CD14-positive monocyte (primary cell): ENCODE measurements at regions not wholly inside any gene's neighbourhood (a gene's known extent, or its start where the extent isn't known, plus 50 kb on each side); places are given as distances from the start of the nearest gene placed in this dataset.

ENCODE experiments used
- DNase-seq, 3 donors: peaks; one replicate each; pipeline ENCODE4 v3.0.0-alpha.2; 2011 to 2022
- H2AFZ ChIP-seq: 2 replicates; pipeline ENCODE4 v1.6.0; 2012; ENCODE audit warnings: mild to moderate bottlenecking, low read depth, low read length, inconsistent platforms; ENCODE audit not compliant: insufficient read depth, poor library complexity, severe bottlenecking
- H3K27ac ChIP-seq, 2 donors: 1 replicate in 1 of 2; 2 replicates in 1 of 2; pipeline ENCODE4 v1.5.1; 2012 to 2013; ENCODE audit warnings: low read length in 2 of 2, control low read depth in 1 of 2, inconsistent platforms in 1 of 2, low read depth in 1 of 2, mild to moderate bottlenecking in 1 of 2
- H3K27me3 ChIP-seq, 2 donors: one replicate each; pipeline versions ENCODE4 v1.6.0 to v1.6.1; 2011 to 2013; ENCODE audit warnings: low read length in 2 of 2; ENCODE audit not compliant: control insufficient read depth in 2 of 2, insufficient read depth in 2 of 2
- H3K36me3 ChIP-seq, 2 donors: replicated peaks in 1 of 2; 1 replicate in 1 of 2; 2 replicates in 1 of 2; pipeline versions ENCODE4 v1.5.1 to v1.6.1; 2012 to 2013; ENCODE audit warnings: low read length in 2 of 2, control low read depth in 1 of 2, inconsistent platforms in 1 of 2, mild to moderate bottlenecking in 1 of 2; ENCODE audit not compliant: insufficient read depth in 2 of 2, control insufficient read depth in 1 of 2
- H3K4me1 ChIP-seq, 2 donors: 1 replicate in 1 of 2; 2 replicates in 1 of 2; pipeline versions ENCODE4 v1.5.1 to v1.6.1; 2012 to 2013; ENCODE audit warnings: low read length in 2 of 2, control low read depth in 1 of 2, inconsistent platforms in 1 of 2, mild to moderate bottlenecking in 1 of 2, moderate library complexity in 1 of 2; ENCODE audit not compliant: insufficient read depth in 2 of 2, control insufficient read depth in 1 of 2
- H3K4me2 ChIP-seq: replicated peaks from 2 replicates; pipeline ENCODE3; 2012; ENCODE audit warnings: low read length, moderate library complexity, mild to moderate bottlenecking; ENCODE audit not compliant: poor library complexity, severe bottlenecking; ENCODE audit errors: extremely low read depth
- H3K4me3 ChIP-seq, 3 experiments: fragments of 200-600 bp in 1 of 3; sonication (generic) in 1 of 3; replicated peaks in 1 of 3; 1 replicate in 2 of 3; 2 replicates in 1 of 3; pipeline ENCODE4 v1.5.1; 2011 to 2013; ENCODE audit warnings: low read length in 3 of 3, mild to moderate bottlenecking in 3 of 3, control low read depth in 2 of 3, low read depth in 2 of 3, inconsistent platforms in 1 of 3, moderate library complexity in 1 of 3
- H3K79me2 ChIP-seq: 2 replicates; pipeline ENCODE4 v1.6.0; 2012; ENCODE audit warnings: mild to moderate bottlenecking, control low read depth, inconsistent platforms, low read length, moderate library complexity; ENCODE audit not compliant: insufficient read depth
- H3K9ac ChIP-seq: 2 replicates; pipeline ENCODE4 v1.6.0; 2017; ENCODE audit warnings: low read length, mild to moderate bottlenecking; ENCODE audit not compliant: insufficient read depth, poor library complexity, severe bottlenecking
- H3K9me3 ChIP-seq, 2 donors: replicated peaks in 1 of 2; 1 replicate in 1 of 2; 2 replicates in 1 of 2; pipeline versions ENCODE4 v1.5.1 to v1.6.1; 2012 to 2013; ENCODE audit warnings: low read length in 2 of 2, control low read depth in 1 of 2; ENCODE audit not compliant: control insufficient read depth in 1 of 2, insufficient read depth in 1 of 2
- H4K20me1 ChIP-seq: 2 replicates; pipeline ENCODE4 v1.6.0; 2012; ENCODE audit warnings: mild to moderate bottlenecking, low read length, control low read depth, moderate library complexity; ENCODE audit not compliant: insufficient read depth
- H3K27ac Mint-ChIP-seq, 7 donors: one replicate each; pipeline ENCODE4 v1.8.0; 2020; ENCODE audit warnings: mild to moderate bottlenecking in 7 of 7, mixed read lengths in 7 of 7, moderate library complexity in 6 of 7, inconsistent platforms in 2 of 7
- H3K27me3 Mint-ChIP-seq, 3 donors: one replicate each; pipeline ENCODE4 v1.8.0; 2021 to 2022; ENCODE audit warnings: low read depth in 3 of 3, mild to moderate bottlenecking in 3 of 3, mixed read lengths in 3 of 3, moderate library complexity in 3 of 3, inconsistent platforms in 1 of 3
- H3K36me3 Mint-ChIP-seq, 2 donors: one replicate each; pipeline ENCODE4 v1.8.0; 2020; ENCODE audit warnings: mixed read lengths in 2 of 2, inconsistent platforms in 1 of 2, mild to moderate bottlenecking in 1 of 2
- H3K4me1 Mint-ChIP-seq: one replicate; pipeline ENCODE4 v1.8.0; 2020; ENCODE audit warnings: mild to moderate bottlenecking, mixed read lengths
- H3K4me3 Mint-ChIP-seq, 2 donors: one replicate each; pipeline ENCODE4 v1.8.0; 2020; ENCODE audit warnings: mild to moderate bottlenecking in 2 of 2, mixed read lengths in 2 of 2, moderate library complexity in 1 of 2
- H3K9me3 Mint-ChIP-seq, 7 donors: one replicate each; pipeline ENCODE4 v1.8.0; 2020 to 2022; ENCODE audit warnings: mixed read lengths in 7 of 7, mild to moderate bottlenecking in 6 of 7, moderate library complexity in 6 of 7, inconsistent platforms in 2 of 7
- CTCF ChIP-seq: fragments of 200-600 bp; IDR thresholded peaks from one replicate; pipeline ENCODE4 v1.8.0; 2022; ENCODE audit warnings: antibody characterized with exemption, mild to moderate bottlenecking
- WGBS: methylation state at CpG from one replicate; pipeline ENCODE4 v1.1.5; 2013; ENCODE audit warnings: missing lambda C conversion rate; ENCODE audit not compliant: insufficient coverage; 5-methylcytosine and 5-hydroxymethylcytosine counted together
- intact Hi-C, 2 donors: fragments of 100-400 bp; cut with micrococcal nuclease; formaldehyde crosslinking; loops; one replicate each; pipeline versions ENCODE4 v1.15.0 to v1.15.1; 2023

DNA sequence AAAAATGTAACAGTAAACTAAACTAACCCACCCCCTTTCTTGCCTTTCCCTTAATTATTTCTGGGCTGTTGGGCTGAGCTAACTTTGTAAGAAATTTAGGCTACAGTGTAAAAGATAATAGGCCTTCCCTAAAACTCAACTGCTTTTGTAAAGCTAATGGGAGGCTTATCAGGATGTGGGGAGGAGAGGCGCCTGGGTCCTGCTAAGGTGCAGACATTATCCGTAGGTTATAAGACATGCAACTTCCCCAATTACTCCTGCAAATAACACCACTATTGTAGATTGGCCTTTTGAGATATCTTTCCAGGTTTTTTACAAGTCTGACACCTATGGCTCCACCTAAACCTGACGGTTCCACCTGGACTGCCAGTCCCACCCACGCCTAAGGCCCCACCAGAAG is 88.3 kb downstream of the NPAP1 start:
- H3K4me1 ChIP-seq, result no peaks in the 10 kb centered on the region
- Mint-ChIP-seq H3K4me1 (no peaks in the 10 kb centered on the region), H3K4me3 (no peak overlapping the region), H3K27me3 (no peaks in the 10 kb centered on the region), H3K27ac (peak overlapping the region in 1 of 7 donors; percentile 37), H3K9me3 (peaks cover 0 to 4% (median 1%) of the 10 kb centered on the region in 7 donors), H3K36me3 (no peaks in the 10 kb centered on the region)
- no peaks in the 10 kb centered on the region for H3K36me3 ChIP-seq
- H3K4me3 ChIP-seq, result no peak overlapping the region
- H2AFZ ChIP-seq, result no peak overlapping the region
- no peak overlapping the region for H3K9ac ChIP-seq
- no peak overlapping the region for H3K27ac ChIP-seq
- no peak overlapping the region for H3K4me2 ChIP-seq
- peaks cover 0 to 1% of the 10 kb centered on the region in 2 donors for H3K9me3 ChIP-seq
- 82% methylated on average over 2 of the region's 4 CpGs for WGBS
- no peak for TF ChIP-seq CTCF
- no peaks in the 10 kb centered on the region for H3K79me2 ChIP-seq
- DNase-seq, result no peak
- intact Hi-C loops, result no loop called here
- no peaks in the 10 kb centered on the region for H4K20me1 ChIP-seq
- no peaks in the 10 kb centered on the region for H3K27me3 ChIP-seq

GRCh38 chr15:24764375-24765171 is 89.0 kb downstream of the NPAP1 start:
- Histone ChIP-seq H4K20me1 (no peaks in the 10 kb centered on the region), H3K4me1 (no peaks in the 10 kb centered on the region), H3K4me3 (no peak overlapping the region), H3K36me3 (no peaks in the 10 kb centered on the region), H2AFZ (no peak overlapping the region), H3K27me3 (no peaks in the 10 kb centered on the region), H3K79me2 (no peaks in the 10 kb centered on the region), H3K9ac (no peak overlapping the region), H3K4me2 (no peak overlapping the region), H3K9me3 (peaks cover 0 to 2% of the 10 kb centered on the region in 2 donors), H3K27ac (no peak overlapping the region)
- Mint-ChIP-seq H3K4me1 (no peaks in the 10 kb centered on the region), H3K9me3 (peaks cover 0 to 4% (median 1%) of the 10 kb centered on the region in 7 donors), H3K36me3 (no peaks in the 10 kb centered on the region), H3K4me3 (no peak overlapping the region), H3K27me3 (no peaks in the 10 kb centered on the region), H3K27ac (no peak overlapping the region)
- no peak for DNase-seq
- intact Hi-C loops, result no loop called here
- no peak for TF ChIP-seq CTCF
- 94% methylated on average over 3 of the region's 7 CpGs for WGBS
